Pons (tissue), 1 donor: ENCODE measurements at regions not wholly inside any gene's neighbourhood (a gene's known extent, or its start where the extent isn't known, plus 50 kb on each side); places are given as distances from the start of the nearest gene placed in this dataset.
"Not testable (repeated sequence)": the region's sequence is repeated elsewhere in the genome, so short reads cannot be mapped to it uniquely, and the experiment has no call there.

Source experiments
- DNase-seq: peaks from one replicate; pipeline ENCODE4 v3.0.0-alpha.2; 2016; ENCODE audit warnings: low spot score

DNA sequence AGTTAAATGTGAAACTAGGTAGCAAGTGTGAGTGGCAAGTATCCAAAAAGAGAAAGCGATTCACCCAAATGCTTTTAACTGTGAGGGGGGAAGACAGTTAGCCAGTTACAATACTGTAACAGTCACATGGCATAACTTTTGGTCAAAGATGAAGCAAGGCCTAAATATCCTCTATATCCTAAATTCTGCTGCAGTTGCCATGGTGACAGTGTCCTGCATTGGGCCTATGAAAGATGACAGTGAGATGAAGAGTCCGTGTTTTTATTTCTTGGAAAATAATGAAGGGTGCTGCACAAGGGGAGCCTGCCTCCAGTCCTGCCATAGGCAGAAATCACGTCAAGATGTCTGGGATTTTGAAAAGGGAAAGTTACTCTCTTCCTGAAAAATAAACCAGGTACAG is 534.6 kb downstream of the NTRK2 start:
- DNase-seq: no peak

DNA sequence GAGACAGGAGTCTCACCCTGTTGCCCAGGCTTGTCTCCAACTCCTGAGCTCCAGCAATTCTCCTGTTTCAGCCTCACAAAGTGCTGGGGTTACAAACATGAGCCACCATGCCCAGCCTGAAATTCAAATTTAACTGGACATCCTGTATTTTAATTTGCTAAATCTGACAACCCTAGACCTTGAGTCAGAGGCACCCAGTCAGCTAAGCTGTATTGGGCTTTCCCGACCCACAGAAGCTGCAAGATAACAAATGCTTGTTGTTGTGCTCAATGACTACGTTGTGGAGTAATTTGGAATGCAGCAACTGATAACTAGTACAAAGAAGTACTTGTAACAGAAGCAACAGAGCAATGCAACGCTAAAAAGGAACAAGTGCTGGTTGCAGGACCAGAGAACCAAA is 533.1 kb downstream of the NTRK2 start:
- DNase-seq: peak; percentile 87

DNA sequence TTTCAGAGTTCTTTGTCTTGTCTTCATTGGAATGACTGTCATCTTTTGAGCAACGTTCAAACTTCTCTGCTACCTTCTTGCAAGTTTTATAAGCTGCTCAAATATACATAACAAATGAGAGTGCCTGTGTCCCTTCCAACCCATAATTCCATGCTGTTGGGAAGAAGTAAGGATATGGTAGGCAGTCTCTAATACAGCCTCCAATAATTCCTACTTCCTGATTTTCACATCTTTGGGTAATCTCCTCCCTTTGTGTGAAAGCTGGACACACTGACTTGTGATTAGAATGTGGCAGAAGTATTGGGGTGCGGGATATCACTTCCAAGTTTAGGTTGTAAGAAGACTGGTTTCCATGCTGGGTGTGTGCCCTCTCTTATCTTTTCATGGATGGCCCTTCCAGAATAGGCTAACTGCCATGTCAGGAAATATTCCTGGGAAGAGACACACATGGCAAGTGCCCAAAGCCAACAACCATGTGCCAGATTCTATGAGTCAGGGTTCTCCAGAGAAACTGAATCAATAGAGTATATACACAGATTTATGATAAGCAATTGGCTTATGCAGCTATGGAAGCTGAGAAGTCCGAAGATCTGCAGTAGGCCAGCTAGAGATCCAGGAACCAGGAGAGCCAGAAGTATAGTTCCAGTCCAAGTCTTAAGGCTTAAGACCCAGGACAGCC is 531.3 kb downstream of the NTRK2 start:
- DNase-seq: no peak

DNA sequence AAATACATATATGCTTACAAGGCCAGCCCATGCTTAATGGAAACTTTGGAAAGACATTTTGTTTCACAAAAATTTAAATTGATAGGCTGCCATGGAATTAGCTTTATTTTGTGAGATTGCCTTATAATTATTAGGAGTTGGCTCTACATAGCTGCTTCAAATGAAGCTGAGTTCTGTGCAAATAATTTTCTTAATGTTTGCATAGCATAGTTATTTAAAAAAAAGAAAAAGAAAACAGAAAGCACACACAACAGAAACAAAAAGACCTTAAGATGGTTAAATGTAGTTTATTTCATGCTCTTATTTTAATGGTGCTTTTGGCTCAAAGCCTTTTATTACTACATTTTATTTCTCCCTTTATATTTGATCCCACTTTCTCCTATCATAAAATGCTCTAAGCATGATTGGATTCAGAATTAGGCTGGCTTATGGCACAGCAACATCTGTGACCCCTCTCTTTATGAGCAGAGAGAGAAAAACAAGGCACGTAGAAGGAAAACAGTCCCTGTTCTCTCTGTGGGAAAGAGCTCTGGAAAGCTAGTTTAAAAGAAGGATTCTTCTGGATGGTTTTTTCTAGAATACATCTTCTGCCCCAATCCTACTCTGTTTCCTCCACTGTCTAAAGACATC is 530.5 kb downstream of the NTRK2 start:
- DNase-seq: no peak

DNA sequence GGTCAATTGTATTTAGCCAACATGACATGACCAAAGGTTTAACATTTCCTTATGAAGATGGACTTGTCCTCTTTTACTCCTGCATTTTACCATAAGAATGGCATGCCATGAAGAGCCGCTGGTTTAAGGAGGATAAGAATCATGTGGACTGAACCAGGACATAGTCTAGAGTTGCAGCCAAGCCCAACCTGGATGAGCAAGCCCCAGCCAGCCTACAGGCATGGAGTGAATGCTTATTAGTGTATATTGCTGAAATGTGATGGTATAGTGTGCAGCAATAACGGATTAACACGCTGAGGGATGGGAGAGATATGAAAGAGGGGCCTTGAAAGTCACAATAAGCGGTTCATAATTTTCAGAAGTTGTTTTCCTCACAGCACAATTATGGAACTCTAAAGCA is 523.2 kb downstream of the NTRK2 start:
- no peak for DNase-seq

DNA sequence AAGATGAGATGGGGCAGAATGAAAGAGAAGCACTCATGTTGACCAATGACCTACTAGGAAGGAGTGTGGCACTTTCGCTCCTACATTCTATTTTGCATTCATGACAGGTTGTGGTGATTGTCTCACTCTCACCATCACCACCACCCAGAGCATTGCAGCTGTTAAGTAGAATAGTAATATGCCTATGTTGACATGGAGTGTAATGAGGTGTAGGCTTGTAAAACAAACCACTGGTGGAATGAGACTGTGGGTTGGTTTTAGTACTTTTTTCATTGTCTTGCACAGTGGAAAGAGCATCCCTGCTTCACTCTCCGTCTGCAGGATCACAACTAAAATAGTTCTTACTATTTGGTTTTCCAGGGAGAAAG is 516.7 kb downstream of the NTRK2 start:
- DNase-seq: no peak

DNA sequence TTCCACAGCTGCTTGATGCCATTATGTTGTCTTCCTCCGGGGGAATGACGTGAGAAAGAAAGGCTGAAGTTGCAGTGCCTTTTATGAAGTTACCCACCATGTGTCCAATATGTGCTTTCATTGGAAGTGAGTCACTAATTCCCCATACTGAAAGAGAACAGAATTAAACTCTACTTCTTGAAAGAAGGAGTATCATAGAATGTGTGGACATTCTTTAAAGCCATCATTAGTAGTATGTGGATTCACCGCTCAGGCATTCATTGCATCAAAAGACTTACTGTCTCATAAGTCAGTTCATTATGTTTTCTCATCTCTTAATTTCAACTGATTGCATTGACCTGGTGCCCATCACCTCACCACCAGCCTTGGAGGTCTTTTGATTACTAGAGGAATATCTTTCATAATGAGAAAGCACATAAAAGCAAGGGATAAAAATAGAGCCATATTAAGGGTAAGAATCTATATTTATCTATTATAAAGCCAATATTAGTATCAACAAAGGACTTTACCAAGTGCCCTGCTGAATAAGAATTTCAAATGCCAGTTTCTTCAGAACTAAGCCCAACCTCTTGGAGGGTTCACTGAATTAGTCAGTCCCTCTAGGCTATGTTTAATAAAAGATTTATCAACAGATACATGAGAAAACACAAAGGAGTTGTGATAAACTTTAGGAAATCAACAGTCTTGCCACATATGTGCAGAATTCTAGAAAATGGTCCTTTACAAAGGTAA is 516.1 kb downstream of the NTRK2 start:
- DNase-seq: no peak

- DNase-seq: no peak
These were observed 512.9 kb downstream of the NTRK2 start for GRCh38 chr9:85182383-85182782.

- DNase-seq: peak; percentile 14
These were observed 508.9 kb downstream of the NTRK2 start for GRCh38 chr9:85178474-85178873.

DNA sequence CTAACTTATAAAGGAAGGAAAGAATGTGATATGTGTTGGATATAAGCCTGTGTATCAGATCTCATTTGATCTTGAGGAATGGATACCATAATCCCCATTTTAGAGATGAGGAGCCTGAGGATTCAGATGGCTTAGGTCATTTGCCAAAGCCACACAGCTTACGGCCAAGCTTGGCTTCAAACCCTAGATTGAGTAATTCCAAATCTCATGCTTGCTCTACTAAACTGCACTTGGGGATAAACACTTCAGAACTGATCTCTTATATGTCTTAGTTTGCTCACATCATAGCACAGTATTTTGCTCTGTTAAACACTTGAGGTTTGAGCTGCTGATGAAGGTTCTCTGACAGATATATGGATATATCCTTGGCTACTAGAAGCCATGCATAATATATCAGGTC is 504.4 kb downstream of the NTRK2 start:
- no peak for DNase-seq

DNA sequence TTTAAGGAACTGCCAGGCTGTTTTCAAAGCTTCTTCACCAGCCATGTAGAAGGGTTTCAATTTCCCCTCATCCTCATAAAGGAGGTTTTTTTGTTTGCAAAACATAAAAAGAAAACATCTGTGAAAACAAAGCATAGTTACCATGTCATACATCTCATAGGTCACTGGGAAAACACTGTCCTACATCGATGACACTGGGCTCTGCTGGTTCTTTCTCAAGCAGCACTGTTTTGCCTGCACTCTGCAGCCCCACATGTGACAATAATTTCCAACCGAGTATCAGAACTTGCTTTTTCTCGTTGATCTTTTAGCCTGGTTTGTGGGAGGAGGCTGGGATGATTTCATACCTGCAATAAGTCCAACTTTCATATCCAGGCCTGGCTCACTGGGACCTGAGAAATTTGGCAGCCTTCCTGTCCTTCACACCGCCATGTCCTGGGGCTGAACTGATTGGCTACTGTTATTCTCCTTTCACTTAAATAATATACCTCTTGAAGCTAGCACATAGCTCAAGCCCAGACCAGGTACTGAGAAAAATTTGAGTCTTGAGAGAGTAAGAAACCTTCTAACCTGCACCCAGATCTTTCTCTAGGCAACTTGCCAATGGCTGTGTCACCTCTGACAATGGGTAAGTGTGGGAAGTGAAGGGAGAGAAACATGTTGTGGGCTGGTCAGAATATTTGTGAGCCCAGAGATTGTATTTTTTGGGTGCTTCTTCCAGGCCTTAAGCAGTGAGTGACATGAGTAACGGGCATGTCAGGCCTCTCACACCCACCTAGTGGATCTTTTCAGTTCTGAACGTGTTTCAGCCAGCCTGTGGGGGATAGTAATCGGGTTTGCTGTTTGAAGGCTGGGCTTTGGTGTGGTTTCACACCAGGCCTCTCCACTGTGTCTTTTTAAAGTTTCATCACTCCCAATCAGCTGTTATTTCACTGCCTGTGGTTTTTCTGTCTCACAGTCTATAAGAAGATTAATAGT is 502.8 kb downstream of the NTRK2 start:
- no peak for DNase-seq

DNA sequence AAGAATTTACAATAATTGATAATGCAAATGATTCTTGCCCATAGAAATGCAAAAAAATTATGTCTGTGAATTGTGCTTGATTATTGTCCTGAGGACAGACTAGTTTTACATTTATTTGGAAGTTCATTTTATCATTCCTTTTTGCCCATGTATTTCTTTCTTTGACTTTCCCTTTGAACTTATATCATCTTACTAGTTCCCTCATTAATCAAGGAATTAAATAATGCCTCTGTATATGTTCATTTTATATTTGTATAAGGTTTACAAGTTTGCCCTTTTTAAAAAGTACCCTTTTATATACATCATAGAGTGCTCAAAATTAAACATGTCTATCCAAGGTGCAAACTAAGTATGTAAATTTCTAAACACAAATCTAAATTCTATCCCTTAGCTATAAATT is 501.6 kb downstream of the NTRK2 start:
- no peak for DNase-seq

- DNase-seq: no peak
These were observed 498.9 kb downstream of the NTRK2 start for GRCh38 chr9:85168412-85168811.

DNA sequence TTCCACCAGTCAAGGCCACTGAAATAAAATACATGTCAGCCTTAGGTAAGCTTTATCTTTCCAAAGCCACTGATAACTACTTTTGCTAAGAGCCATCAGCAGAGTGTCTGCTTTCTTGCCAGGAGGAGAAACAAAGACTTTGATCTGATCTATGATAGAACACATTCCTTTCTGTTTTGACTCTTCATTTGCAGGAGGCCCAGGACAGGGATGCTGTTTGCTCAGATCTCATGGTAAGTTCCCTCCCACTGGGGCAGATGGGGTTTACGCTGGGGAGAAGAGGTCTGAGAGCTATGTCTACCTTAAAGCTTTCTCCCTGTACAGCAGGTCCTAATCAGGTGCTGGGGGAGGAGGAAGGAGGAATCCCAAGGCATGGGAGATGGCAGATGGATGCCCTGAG is 497.6 kb downstream of the NTRK2 start:
- DNase-seq: no peak

DNA sequence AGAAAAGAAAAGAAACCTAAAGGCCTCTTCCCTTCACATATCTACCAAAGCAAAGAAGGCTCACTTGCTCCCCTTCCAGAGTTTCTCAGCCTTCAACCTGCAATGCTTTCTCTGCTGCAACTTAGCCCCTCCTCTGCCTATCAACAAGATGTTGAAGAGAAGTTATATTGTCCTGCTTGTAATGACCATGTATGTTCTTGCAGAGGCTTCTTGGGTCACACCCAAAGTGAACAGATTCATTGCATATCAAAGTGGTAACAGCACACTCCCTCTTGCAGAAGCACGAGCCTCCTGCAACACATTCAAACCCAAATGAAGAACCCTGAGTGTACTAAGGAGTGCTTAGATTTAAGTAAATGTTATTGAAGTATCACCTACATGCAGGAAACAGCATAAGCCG is 494.3 kb downstream of the NTRK2 start:
- no peak for DNase-seq

GRCh38 chr9:85163415-85163814 is 493.9 kb downstream of the NTRK2 start:
- DNase-seq: no peak

GRCh38 chr9:85162822-85163221 is 493.3 kb downstream of the NTRK2 start:
- DNase-seq: no peak

- not testable (repeated sequence) for DNase-seq
These were observed 491.4 kb downstream of the NTRK2 start for GRCh38 chr9:85160944-85161343.

DNA sequence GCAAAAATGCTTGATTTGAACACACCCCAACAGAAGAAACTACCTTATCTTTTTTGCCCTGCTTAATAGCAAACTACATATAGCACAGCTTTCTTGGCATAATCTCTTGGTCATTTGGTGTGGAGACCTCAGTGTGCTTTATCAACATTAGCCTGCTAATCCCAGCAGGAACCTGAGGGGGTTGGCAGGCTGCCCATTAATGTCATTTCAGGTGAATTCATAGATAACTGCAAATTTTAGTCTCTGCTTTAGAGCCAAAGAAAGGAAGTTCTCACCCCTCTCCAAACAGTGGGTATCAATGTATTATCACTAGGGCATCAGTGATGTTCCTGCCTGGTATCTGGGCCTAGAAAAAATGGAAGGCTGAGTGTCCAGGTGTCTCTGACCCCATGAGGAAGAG is 489.0 kb downstream of the NTRK2 start:
- no peak for DNase-seq

DNA sequence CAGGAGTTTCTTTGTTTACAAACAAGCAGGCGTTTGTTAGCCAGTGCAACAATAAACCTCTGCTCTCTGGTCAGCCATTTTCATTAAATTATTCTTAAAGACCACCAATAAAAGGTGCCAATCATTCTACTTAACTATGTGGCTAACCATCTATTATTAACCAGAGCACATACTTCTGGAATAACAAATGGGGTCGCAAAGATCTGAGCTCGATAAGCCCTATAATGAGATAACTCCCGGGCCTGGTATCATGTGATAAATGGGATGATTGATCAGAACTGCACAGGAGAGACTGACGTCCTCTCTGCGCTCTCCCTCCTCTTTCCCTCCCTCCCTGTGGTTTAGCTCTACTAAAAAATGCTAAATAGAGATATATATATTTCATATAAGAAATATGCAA is 488.2 kb downstream of the NTRK2 start:
- no peak for DNase-seq

GRCh38 chr9:85156652-85157051 is 487.1 kb downstream of the NTRK2 start:
- DNase-seq: no peak

DNA sequence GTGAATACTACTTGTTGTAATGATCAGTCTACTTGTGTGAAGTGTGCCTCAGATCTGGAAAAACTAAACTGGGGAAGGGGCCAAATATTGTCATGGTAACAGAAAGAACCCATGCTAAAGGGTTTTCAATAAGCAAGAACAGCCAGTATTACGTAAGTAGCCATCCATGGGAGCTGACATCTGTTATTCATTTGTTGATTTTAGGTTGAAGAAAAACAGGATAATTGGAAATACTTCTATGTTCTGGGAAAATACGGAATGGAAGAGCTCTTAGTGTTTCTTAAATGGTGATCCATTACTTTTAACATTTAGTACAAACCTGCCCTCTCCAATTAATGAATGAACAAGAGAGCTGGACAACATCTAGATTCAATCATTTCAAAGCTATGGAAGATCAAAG is 485.8 kb downstream of the NTRK2 start:
- no peak for DNase-seq
